Neural crest cell (in vitro differentiated cells): ENCODE measurements at regions not wholly inside any gene's neighbourhood (a gene's known extent, or its start where the extent isn't known, plus 50 kb on each side); places are given as distances from the start of the nearest gene placed in this dataset.

ENCODE experiments used
- DNase-seq: peaks from one replicate; pipeline ENCODE4 v3.0.0; 2021; ENCODE audit warnings: low read depth, mixed read lengths, low spot score
- H3K27ac Mint-ChIP-seq: one replicate; pipeline ENCODE4 v1.8.0; 2021; ENCODE audit warnings: mild to moderate bottlenecking, mixed read lengths; ENCODE audit not compliant: unreplicated experiment
- H3K27me3 Mint-ChIP-seq: 2 replicates; pipeline ENCODE4 v1.8.0; 2021; ENCODE audit warnings: low read depth, mild to moderate bottlenecking, mixed read lengths
- H3K36me3 Mint-ChIP-seq: 2 replicates; pipeline ENCODE4 v1.8.0; 2021; ENCODE audit warnings: low read depth, mild to moderate bottlenecking, mixed read lengths
- H3K4me1 Mint-ChIP-seq: 2 replicates; pipeline ENCODE4 v1.8.0; 2021; ENCODE audit warnings: mixed read lengths
- H3K4me3 Mint-ChIP-seq: one replicate; pipeline ENCODE4 v1.8.0; 2021; ENCODE audit warnings: mild to moderate bottlenecking, mixed read lengths
- H3K9me3 Mint-ChIP-seq: 2 replicates; pipeline ENCODE4 v1.8.0; 2021; ENCODE audit warnings: mixed read lengths
- CTCF ChIP-seq: fragments of 200-600 bp; sonication (generic); conservative IDR thresholded peaks from 2 replicates; pipeline ENCODE4 v1.5.0; 2021; ENCODE audit warnings: antibody characterized with exemption, mild to moderate bottlenecking

GRCh38 chr3:182035324-182035723 is 323.6 kb downstream of the SOX2 start:
- DNase-seq, result no peak
- no peak overlapping the region for H3K4me3 Mint-ChIP-seq

GRCh38 chr3:182036382-182036781 is 324.7 kb downstream of the SOX2 start:
- DNase-seq, result no peak
- TF ChIP-seq CTCF, result no peak
- Mint-ChIP-seq H3K27me3 (no peaks in the 10 kb centered on the region), H3K4me3 (no peak overlapping the region), H3K4me1 (no peaks in the 10 kb centered on the region), H3K27ac (no peak overlapping the region), H3K36me3 (no peaks in the 10 kb centered on the region), H3K9me3 (peaks cover 8% of the 10 kb centered on the region)

More at GRCh38 chr3:182035324-182035723, 323.6 kb downstream of the SOX2 start:
- H3K27me3 Mint-ChIP-seq, result no peaks in the 10 kb centered on the region
- H3K27ac Mint-ChIP-seq, result no peak overlapping the region
- H3K4me1 Mint-ChIP-seq, result no peaks in the 10 kb centered on the region
- H3K36me3 Mint-ChIP-seq, result no peaks in the 10 kb centered on the region
- H3K9me3 Mint-ChIP-seq, result peaks cover 8% of the 10 kb centered on the region
- no peak for TF ChIP-seq CTCF

- Mint-ChIP-seq H3K4me1 (no peaks in the 10 kb centered on the region), H3K9me3 (peaks cover 11% of the 10 kb centered on the region), H3K27me3 (no peaks in the 10 kb centered on the region), H3K4me3 (no peak overlapping the region), H3K27ac (no peak overlapping the region), H3K36me3 (no peaks in the 10 kb centered on the region)
- no peak for TF ChIP-seq CTCF
- DNase-seq, result no peak
Observed at GRCh38 chr3:182041668-182042291, 330.1 kb downstream of the SOX2 start.

- peaks cover 11% of the 10 kb centered on the region for H3K9me3 Mint-ChIP-seq
- no peaks in the 10 kb centered on the region for H3K4me1 Mint-ChIP-seq
- no peak for DNase-seq
- no peaks in the 10 kb centered on the region for H3K27me3 Mint-ChIP-seq
- H3K27ac Mint-ChIP-seq, result no peak overlapping the region
- H3K36me3 Mint-ChIP-seq, result no peaks in the 10 kb centered on the region
- no peak for TF ChIP-seq CTCF
- no peak overlapping the region for H3K4me3 Mint-ChIP-seq
Observed at GRCh38 chr3:182045736-182046135, 334.0 kb downstream of the SOX2 start.

GRCh38 chr3:182046166-182046764 is 334.5 kb downstream of the SOX2 start:
- Mint-ChIP-seq H3K4me1 (no peaks in the 10 kb centered on the region), H3K27ac (no peak overlapping the region), H3K9me3 (peaks cover 11% of the 10 kb centered on the region), H3K4me3 (no peak overlapping the region), H3K27me3 (no peaks in the 10 kb centered on the region), H3K36me3 (no peaks in the 10 kb centered on the region)
- DNase-seq, result no peak
- no peak for TF ChIP-seq CTCF
